Natural killer cell (primary cell): ENCODE measurements at regions not wholly inside any gene's neighbourhood (a gene's known extent, or its start where the extent isn't known, plus 50 kb on each side); places are given as distances from the start of the nearest gene placed in this dataset.
"Not testable (repeated sequence)": the region's sequence is repeated elsewhere in the genome, so short reads cannot be mapped to it uniquely, and the experiment has no call there.

Experiments used
- ATAC-seq, 3 donors: fragments of 150-1000 bp in 2 of 3; fragments of 200-7000 bp in 1 of 3; cut with Tn5 transposase; 1 replicate in 1 of 3; 2 replicates in 2 of 3; pipeline ENCODE4 v1.10.0; 2021; ENCODE audit warnings: mild to moderate bottlenecking in 2 of 3, moderate library complexity in 2 of 3
- DNase-seq, 2 donors: peaks; one replicate each; pipeline versions ENCODE4 v3.0.0 to v3.0.0-alpha.2; 2013 to 2021; ENCODE audit warnings: mixed read lengths in 1 of 2
- H3K27ac ChIP-seq: one replicate; pipeline ENCODE4 v1.5.1; 2013; ENCODE audit warnings: mild to moderate bottlenecking, low read length
- H3K27me3 ChIP-seq: one replicate; pipeline ENCODE4 v1.6.1; 2013; ENCODE audit warnings: low read length; ENCODE audit not compliant: control insufficient read depth, insufficient read depth
- H3K36me3 ChIP-seq: one replicate; pipeline ENCODE4 v1.6.1; 2013; ENCODE audit warnings: low read length; ENCODE audit not compliant: control insufficient read depth, insufficient read depth
- H3K4me1 ChIP-seq: one replicate; pipeline ENCODE4 v1.6.1; 2013; ENCODE audit warnings: low read length; ENCODE audit not compliant: control insufficient read depth, insufficient read depth
- H3K4me3 ChIP-seq: one replicate; pipeline ENCODE4 v1.5.1; 2013; ENCODE audit warnings: low read length
- H3K9me3 ChIP-seq: one replicate; pipeline ENCODE4 v1.6.1; 2013; ENCODE audit warnings: low read length; ENCODE audit not compliant: control insufficient read depth, insufficient read depth
- H3K27ac Mint-ChIP-seq, 2 donors: one replicate each; pipeline ENCODE4 v1.8.0; 2022; ENCODE audit warnings: mild to moderate bottlenecking in 2 of 2, mixed read lengths in 2 of 2, moderate library complexity in 1 of 2
- H3K27me3 Mint-ChIP-seq, 2 donors: one replicate each; pipeline ENCODE4 v1.8.0; 2022; ENCODE audit warnings: low read depth in 2 of 2, mixed read lengths in 2 of 2
- H3K36me3 Mint-ChIP-seq: one replicate; pipeline ENCODE4 v1.8.0; 2022; ENCODE audit warnings: mixed read lengths
- H3K4me1 Mint-ChIP-seq, 2 donors: one replicate each; pipeline ENCODE4 v1.8.0; 2022; ENCODE audit warnings: mixed read lengths in 2 of 2
- H3K4me3 Mint-ChIP-seq: one replicate; pipeline ENCODE4 v1.8.0; 2022; ENCODE audit warnings: mild to moderate bottlenecking, moderate library complexity, mixed read lengths
- H3K9me3 Mint-ChIP-seq, 2 donors: one replicate each; pipeline ENCODE4 v1.8.0; 2022; ENCODE audit warnings: mixed read lengths in 2 of 2
- CTCF ChIP-seq: fragments of 200-600 bp; IDR thresholded peaks from one replicate; pipeline ENCODE4 v1.8.0; 2022; ENCODE audit warnings: antibody characterized with exemption
- WGBS: methylation state at CpG from one replicate; pipeline ENCODE4 v1.1.7; 2013; ENCODE audit warnings: missing lambda C conversion rate; ENCODE audit not compliant: insufficient coverage; 5-methylcytosine and 5-hydroxymethylcytosine counted together
- intact Hi-C: fragments of 100-400 bp; cut with micrococcal nuclease; formaldehyde crosslinking; loops from one replicate; pipeline ENCODE4 v1.14.2; 2022

GRCh38 chrX:31014474-31014873 is 57.4 kb downstream of the FTHL17 start:
- ATAC-seq, H3K27ac ChIP-seq, H3K9me3 ChIP-seq, intact Hi-C loops, H3K36me3 ChIP-seq, DNase-seq, H3K4me1 ChIP-seq, H3K36me3 Mint-ChIP-seq, H3K27me3 ChIP-seq, H3K4me1 Mint-ChIP-seq, H3K27ac Mint-ChIP-seq, H3K27me3 Mint-ChIP-seq, H3K4me3 ChIP-seq, H3K9me3 Mint-ChIP-seq, H3K4me3 Mint-ChIP-seq: not testable (repeated sequence)
- WGBS = 93% methylated on average over 7 of the region's 11 CpGs

- no peaks in the 10 kb centered on the region for H3K9me3 ChIP-seq
- no peak overlapping the region for H3K4me3 ChIP-seq
- H3K27me3 Mint-ChIP-seq = no peaks in the 10 kb centered on the region
- H3K27ac ChIP-seq = no peak overlapping the region
- no peaks in the 10 kb centered on the region for H3K4me1 Mint-ChIP-seq
- H3K27me3 ChIP-seq = no peaks in the 10 kb centered on the region
- H3K4me1 ChIP-seq = no peaks in the 10 kb centered on the region
- WGBS = 92% methylated on average over 6 of the region's 6 CpGs
- ATAC-seq (no peak), DNase-seq (no peak)
- H3K27ac Mint-ChIP-seq = no peak overlapping the region
- H3K4me3 Mint-ChIP-seq = no peak overlapping the region
- peaks cover 0 to under 1% of the 10 kb centered on the region in 2 donors for H3K9me3 Mint-ChIP-seq
- H3K36me3 ChIP-seq = no peaks in the 10 kb centered on the region
- intact Hi-C loops = no loop called here
- no peak for TF ChIP-seq CTCF
- no peaks in the 10 kb centered on the region for H3K36me3 Mint-ChIP-seq
Measured at GRCh38 chrX:31012509-31013025, 59.3 kb downstream of the FTHL17 start.

GRCh38 chrX:31007321-31007720 is 64.5 kb downstream of the FTHL17 start:
- Mint-ChIP-seq H3K4me1 (no peaks in the 10 kb centered on the region), H3K27me3 (peaks cover 0 to 5% of the 10 kb centered on the region in 2 donors), H3K9me3 (no peaks in the 10 kb centered on the region), H3K4me3 (no peak overlapping the region), H3K27ac (no peak overlapping the region), H3K36me3 (no peaks in the 10 kb centered on the region)
- intact Hi-C loops = no loop called here
- TF ChIP-seq CTCF = no peak
- H3K36me3 ChIP-seq = no peaks in the 10 kb centered on the region
- no peak overlapping the region for H3K4me3 ChIP-seq
- no peak for DNase-seq
- ATAC-seq = no peak
- H3K4me1 ChIP-seq = no peaks in the 10 kb centered on the region
- H3K27ac ChIP-seq = no peak overlapping the region
- no peaks in the 10 kb centered on the region for H3K27me3 ChIP-seq
- WGBS = 85% methylated on average over 2 of the region's 4 CpGs
- H3K9me3 ChIP-seq = no peaks in the 10 kb centered on the region

GRCh38 chrX:31006027-31006426 is 65.8 kb downstream of the FTHL17 start:
- Mint-ChIP-seq H3K36me3 (no peaks in the 10 kb centered on the region), H3K27me3 (peaks cover 0 to 5% of the 10 kb centered on the region in 2 donors), H3K4me1 (no peaks in the 10 kb centered on the region), H3K4me3 (no peak overlapping the region), H3K9me3 (no peaks in the 10 kb centered on the region), H3K27ac (no peak overlapping the region)
- WGBS = 60% methylated on average over 2 of the region's 2 CpGs
- ATAC-seq (no peak), DNase-seq (no peak)
- Histone ChIP-seq H3K36me3 (no peaks in the 10 kb centered on the region), H3K27me3 (no peaks in the 10 kb centered on the region), H3K4me3 (no peak overlapping the region), H3K27ac (no peak overlapping the region), H3K4me1 (no peaks in the 10 kb centered on the region), H3K9me3 (no peaks in the 10 kb centered on the region)
- intact Hi-C loops = no loop called here
- no peak for TF ChIP-seq CTCF
